ENCODE measurements at regions not wholly inside any gene's neighbourhood (a gene's known extent, or its start where the extent isn't known, plus 50 kb on each side); places are given as distances from the start of the nearest gene placed in this dataset.
"Not testable (repeated sequence)": the region's sequence is repeated elsewhere in the genome, so short reads cannot be mapped to it uniquely, and the experiment has no call there.

DNA sequence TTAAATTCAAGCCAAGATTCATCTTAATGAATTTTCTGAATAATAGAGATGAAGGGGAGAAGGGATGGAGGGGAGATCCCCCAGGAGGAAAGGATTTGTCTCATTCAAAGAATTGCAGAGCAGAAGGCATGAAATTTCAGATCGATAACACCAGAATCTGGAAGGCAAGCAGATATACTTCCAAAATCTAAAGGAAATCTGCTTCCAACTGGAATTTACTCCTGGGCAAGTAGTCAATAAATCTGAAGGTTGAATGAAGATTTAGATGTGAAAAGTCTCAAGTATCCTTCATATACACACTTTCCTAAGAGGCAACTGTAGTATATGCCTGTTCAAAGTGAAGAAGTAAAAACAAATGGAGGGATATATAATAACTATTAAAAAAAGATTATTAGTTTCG lies 1190.8 kb upstream of the CELF4 start:
- DNase-seq: no peak

DNA sequence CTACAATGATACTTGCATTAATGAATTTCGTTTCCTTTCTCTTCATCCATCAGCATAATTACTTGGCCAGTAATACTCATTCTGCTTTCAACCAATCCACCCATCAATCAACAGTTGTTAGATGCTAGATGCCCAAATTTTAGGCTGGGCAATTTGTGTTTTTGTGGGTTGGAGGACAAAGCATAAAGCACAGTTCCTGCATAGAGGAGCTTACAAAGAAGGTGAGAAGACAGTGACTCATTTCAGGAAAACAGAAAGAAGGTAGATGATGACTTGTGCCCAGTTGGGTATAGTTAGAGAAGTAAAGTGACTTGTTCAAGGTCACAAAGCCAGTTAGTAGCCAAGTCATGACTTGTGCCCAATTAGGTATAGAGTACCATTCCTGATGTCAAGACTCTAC lies 1186.8 kb upstream of the CELF4 start:
- DNase-seq: no peak

DNA sequence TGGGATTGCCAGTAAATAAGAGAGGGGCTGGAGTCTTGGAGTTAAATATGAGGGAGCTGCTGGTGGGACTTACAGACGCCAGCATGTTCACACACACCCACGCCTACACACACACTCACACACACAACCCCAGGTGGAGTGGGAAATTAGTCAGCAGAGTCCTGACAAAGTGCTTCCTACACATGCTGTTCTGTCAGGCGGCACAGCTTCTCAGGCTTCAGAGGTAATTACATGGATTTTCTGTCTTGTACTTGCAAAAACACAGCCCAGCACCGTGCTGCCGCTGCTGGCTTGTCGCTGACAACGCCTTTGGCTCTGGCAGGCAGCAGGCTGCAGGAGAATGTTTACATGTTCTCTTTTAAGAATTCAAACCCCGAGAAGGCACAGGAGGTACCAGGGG lies 1186.3 kb upstream of the CELF4 start:
- DNase-seq: no peak

DNA sequence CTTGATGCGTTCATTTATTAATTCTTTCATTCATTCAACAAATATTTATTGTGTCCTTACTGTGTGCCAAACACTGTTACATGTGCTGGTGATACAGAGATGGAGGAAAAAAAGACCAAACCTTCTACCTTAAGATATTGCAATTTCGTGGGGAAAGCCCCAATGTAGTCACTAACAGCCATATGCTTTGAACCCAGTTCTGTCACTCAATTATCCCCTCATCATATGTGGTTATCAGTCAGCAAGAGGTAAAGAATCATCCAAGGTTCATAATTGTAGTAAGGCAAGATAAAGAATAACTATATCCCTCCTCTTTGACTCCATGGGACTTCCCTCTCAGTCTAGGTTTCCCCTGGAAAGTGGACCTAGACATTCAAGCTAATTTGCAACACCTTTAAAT lies 1185.6 kb upstream of the CELF4 start:
- DNase-seq: no peak

DNA sequence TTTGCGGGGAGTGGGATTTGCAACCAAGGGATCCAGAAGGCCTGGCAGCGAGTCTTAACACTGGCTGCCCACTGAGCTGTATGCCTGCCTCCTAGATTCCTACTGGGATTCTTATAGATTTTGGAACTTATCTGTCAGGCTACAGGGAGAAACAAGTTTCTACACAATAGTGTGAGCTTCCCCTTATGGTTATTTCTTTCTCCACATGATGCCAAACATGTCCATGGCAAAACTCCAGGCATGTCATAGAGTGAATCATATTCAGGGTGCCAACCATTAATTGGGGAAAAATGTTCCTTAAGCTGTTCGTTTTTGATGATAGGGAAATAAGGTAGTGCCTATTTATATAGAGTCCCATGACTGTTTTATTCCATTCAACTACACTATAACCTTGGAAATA lies 1185.2 kb upstream of the CELF4 start:
- DNase-seq: no peak

DNA sequence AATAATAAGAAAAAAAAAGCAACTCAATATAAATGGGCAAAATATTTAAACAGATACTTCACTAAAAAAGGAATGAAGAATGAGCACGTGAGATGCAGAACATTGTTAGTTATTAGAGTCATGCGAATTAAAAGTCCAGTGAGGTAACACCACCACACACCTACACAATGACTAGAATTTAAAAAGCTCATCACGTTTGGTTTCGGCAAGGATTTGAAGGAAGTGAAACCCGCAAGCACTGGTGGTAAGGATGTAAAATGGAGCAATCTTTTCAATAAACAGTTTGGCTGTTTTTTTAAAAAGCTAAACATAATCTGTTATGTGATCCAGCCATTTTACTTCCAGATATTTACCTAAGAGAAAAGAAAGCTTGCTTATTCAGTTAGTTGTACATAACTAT lies 1181.6 kb upstream of the CELF4 start:
- DNase-seq: no peak

DNA sequence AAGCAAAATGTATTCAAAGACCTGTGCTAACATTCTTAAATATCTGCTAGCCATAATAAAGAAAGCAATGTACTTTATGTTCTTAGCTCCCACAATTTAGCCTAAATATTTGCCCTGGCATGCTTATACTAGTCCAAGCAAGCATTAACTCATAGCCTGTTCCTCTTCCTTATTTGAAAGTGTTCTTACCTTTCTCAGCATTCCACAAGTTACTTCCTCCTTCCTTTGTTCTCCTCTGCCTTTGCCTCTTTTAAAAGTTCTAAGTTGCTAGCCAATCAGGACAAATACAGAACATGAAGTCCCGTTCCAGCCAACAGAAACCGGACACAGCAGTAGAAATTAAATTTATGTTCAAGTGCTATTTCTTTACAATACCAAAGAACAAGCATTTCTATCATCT lies 1154.6 kb upstream of the CELF4 start:
- not testable (repeated sequence) for DNase-seq

DNA sequence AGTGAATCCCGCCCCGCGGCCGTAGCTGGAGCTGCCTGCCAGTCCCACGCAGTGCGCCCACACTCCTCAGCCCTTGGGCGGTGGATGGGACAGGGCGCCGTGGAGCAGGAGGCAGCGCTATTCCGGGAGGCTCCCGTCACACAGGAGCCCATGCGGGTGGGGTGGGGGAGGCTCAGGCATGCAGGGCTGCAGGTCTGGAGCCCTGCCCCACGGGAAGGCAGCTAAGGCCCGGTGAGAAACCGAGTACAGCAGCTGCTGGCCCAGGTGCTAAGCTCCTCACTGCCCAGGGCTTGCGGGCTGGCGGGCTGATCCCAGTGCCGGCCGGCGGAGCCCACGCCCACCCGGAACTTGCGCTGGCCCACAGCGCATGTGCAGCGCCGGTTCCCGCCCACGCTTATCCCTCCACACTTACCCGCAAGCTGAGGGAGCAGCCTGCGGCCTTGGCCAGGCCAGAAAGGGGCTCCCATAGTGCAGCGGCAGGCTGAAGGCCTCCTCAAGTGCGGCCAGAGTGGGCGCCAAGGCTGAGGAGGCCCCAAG lies 1152.8 kb upstream of the CELF4 start:
- no peak for DNase-seq

DNA sequence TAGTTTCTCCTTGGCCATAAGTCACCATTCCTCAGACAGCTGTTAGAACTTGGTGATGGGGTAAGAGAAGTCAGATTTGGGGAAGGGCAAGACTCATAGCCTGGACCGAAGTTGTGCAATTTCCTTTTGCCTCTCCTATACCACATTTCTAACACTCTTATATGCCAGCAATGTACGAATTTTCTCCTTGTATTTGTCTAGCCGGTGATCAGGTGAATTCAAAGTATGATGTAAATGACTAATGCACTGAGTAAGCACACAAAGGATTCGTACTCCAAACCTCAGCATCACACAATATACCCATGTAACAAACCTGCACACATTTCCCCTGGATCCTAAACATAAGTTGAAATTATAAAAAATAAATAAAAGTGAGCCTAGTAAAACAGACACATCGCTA lies 1143.5 kb upstream of the CELF4 start:
- DNase-seq: no peak

DNA sequence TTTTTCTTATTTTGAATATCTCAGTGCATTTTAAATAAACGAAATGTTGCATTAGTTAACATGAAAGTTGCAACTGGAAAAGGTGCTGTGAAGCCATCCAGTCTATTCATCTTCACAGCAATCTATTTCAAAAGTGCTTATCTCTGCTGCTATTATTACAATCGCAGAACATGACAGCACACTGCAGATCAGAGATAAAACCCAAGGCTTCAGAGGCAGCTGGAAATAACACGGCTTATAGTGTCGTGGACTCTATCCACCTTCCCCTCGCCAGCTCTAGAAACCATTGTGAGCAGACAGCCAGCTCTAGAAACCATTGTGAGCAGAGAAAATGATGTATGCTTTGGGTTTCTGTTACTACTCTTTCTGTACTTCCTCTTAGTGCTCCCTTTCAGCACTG lies 1140.8 kb upstream of the CELF4 start:
- no peak for DNase-seq

DNA sequence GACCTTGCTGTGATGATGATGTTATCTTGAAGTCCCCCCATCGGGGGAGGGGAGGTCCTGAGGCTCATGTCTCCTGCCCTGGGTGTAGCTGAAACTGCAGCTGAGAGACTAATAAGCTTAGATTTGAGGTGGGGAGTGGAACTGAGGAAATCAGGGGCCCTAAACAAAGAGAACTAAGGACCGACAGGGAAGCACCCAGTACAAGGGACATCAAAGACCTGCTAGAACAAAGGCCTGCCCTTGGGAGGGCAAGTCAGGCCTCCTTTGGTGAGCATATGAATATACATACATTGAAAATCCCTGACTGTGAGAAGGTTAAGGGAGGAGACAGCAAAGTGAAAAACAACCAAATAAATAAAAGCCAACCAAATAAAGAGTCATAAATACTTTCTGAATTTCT lies 1132.5 kb upstream of the CELF4 start:
- DNase-seq: no peak

DNA sequence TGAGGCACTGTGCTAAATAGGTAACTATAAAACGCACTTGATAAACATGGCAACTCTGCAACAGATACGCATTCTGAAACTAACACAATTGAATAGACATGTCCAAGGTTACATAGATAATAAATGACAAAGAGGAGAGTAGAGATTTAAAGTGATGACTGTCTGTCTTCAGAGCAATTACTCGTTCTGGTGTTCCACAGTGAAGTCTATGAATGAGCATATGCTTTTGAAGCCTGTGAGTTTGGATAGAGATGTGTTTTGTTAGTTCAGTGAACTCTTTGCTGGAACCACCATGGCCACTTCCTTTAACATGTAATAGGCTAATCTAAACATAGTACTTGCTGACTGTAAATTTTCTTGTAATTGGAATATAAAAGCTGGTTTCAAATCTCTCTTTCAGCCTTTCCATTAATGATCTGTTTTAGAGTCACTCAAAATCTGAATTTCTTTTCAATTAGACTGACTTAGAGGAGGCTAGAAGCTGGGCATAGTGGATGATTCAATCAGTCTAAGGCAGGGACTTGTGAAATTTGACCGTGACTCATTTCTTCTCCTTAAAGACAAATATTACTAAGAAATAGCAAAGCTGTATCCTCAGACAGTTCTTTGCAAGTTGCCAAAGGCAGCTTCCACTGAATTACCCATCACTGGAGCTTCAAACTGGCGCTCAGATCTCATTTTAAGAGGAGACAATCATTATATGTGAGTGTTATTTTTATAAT lies 1130.1 kb upstream of the CELF4 start:
- DNase-seq: no peak

DNA sequence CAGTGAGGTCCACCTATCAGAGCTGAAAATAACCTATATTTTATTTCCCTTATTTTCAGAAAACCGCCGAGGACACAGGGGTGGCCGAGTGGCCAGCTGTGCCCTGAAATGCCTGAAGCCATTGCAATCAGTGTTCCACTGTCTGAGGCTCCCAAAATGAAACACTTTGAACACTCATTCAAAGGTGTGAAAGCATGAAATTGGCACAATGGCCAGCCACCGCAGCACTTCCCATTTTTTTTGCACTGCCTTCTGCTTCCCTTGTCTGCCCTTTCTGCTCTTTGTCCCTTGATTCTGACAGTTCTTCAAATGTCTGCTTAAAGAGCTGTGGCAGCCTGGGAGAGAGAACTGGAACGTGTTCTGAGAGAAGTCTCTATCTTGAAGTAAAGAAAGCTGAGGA lies 1127.5 kb upstream of the CELF4 start:
- no peak for DNase-seq

DNA sequence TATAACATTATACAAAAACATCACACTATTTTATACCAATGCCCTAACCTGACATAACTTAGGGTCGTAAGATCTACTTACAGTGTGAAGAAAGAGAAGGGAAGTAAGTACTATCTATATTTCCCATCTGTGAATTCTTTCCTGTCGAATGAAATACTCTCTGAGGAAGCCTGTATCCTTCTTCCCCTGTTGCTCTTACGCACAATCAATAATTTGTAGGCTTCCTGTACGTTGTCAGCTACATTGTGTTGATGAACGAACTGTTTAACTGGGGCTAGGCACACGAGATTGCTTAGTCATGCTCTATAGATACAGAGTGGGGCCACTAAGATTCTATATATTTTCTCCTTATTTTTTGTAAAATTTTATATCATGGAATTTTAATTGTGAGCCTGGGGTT lies 1125.0 kb upstream of the CELF4 start:
- no peak for DNase-seq

DNA sequence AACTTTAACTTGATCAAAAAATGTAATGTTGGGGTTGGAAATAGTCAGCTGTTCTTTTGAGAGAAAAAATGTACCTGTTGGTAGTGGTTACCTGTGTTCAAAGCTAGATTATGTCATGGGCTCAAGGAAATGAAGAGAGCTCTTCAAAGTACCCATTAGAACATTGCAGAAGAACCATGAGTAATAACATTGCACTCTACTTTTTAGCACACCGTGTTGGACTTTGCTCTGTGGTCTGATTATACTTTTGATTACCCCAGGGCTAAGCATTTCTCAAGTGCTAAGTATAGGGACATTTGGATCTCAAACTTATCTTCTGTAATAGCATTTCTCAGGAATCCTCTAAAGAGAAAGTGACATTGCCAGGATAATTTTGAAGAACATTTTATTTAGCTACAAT lies 1122.8 kb upstream of the CELF4 start:
- no peak for DNase-seq

DNA sequence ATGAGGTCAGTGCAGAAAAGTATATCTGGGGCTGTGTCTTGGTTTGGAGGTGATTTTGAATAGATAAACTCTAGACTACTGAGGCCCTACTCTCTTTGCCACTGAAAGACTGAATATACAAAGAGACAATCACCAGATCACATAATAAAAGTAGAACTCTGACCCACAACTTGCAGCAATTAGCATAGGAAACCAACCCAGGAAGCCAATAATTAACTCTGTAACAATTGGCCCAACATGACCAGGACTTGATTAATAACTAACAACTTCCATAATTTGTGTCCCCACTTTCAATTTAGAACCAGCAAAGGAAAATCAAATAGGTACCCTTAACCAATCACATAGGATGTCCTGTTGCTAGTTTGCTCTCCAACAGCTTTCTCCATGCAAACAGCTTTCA lies 1104.9 kb upstream of the CELF4 start:
- DNase-seq: no peak

DNA sequence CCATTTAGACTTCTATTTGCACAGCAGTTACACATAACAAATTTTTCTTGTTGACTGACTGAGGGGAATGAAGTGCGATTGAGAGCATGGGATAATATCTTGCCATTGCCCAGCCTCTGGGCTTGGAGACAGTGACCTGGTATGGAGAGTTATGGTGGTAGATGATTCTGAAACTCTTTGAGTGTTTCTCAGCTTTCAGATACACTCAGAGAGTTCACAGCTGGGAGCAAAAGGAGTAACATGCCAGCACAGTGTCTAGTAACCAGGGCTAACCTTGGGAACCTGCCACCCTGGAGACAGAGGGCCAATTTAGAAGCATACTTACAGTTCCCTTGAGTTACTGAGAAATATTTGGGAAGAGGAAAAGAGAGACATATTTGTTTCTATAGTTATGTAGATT lies 1099.3 kb upstream of the CELF4 start:
- DNase-seq: no peak

DNA sequence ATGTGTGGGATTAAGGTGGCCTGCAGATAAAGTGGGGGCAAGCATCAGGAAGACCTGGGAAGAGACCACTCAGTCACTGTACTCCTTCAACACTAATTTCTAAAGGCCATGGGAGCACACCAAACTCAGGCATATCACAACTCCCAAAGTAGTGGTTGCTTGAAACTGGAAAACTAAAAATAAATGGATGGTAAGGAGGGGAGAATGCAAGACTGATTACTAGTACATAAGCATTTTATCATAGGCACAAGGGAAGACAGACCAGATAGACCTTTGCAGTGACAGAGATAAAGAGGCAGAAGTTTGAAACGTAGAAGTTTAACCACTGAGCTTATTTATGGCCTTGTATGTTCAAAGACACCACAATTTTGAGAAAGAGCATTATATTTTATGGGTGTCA lies 1098.1 kb upstream of the CELF4 start:
- DNase-seq: no peak

DNA sequence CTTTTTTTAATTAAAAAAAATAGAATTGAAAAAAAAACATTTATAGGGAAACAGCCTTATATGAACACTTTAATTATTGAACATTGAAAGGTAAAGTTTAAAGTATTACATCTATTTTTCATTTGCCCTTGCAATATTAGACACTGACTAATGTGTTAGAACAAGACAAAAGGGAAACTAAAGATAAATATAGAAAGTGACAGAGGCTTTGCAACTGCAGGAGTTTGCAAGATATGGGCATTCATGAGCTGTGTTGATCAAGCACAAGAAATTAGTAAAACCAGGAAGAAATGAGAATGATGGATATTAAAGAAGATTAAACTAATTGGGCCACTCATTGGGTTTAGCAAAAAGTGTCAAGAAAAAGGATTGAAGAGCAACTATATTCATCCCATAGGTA lies 1097.7 kb upstream of the CELF4 start:
- DNase-seq: no peak

DNA sequence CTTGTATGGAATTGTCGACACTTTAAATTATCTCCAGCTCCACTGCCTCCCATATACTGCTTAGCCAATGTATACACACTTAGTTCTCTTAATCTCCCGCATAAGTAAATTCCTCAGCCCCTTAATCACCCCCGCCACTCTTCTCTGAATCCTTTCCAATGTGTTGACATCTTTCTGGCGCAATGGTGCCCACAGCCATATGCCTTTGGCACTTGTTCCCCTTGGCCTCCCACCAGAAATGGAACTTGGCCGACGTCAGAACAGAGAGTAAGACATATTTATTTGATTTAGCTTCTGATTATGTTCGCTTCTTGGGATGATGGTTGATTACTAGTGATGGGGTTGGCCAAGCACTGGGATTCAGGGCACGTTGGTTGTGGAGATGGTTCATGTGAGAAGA lies 1089.3 kb upstream of the CELF4 start:
- DNase-seq: no peak

DNA sequence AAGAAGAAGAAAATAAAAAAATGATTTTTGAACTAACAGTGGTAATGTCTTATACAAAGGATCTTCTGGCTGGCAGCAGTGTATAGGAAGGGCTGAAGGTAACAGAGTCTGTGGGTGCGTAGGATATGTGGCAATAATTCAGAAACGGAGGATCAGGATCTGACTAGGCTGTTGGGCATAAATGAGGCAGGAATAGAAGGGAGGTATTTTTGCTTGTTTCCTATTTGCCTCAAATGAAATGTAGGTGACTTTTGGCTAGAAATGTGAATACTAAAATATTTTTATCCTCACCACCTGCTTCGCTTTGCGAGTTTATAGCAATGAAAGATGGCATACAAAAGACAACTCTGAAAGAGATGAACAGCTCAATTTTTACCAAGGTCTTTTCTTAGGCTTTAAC lies 1086.1 kb upstream of the CELF4 start:
- DNase-seq: no peak

DNA sequence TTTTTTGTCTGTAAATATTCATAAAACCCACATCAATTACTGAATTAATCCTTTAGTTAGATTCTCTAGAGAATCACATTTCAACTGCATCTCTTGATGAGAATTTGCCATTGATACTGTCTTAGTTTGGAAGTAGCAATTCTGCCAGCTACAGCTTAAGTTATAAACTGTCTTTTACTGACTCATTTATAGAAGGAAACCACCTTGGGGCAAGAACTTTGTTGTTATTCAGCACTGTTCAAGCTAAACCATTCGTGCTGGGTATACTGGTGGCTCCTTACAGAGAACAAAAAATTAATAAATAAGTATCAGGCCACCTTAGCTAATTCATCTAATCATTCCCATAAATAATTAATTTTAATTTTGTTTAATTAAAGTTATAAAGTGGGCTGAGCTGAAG lies 1082.6 kb upstream of the CELF4 start:
- DNase-seq: no peak

DNA sequence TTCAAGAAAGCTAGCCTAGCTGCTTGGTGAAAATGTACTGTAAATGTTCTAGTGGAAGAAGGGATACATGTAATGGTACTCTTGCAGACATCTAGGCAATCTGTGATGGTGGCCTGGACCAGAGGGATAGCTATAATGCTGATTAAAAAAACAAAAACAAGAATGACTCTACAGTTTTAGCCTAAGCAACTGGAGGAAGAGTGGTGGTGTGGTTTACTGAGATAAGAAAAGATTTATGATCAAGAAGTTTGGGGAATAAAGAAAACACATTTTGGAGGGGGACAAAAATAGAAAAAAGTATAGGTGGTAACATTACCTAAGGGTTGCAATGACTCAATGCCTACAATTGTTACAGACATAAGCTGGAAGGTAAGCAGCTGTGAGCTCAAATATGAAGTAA lies 1080.7 kb upstream of the CELF4 start:
- no peak for DNase-seq

DNA sequence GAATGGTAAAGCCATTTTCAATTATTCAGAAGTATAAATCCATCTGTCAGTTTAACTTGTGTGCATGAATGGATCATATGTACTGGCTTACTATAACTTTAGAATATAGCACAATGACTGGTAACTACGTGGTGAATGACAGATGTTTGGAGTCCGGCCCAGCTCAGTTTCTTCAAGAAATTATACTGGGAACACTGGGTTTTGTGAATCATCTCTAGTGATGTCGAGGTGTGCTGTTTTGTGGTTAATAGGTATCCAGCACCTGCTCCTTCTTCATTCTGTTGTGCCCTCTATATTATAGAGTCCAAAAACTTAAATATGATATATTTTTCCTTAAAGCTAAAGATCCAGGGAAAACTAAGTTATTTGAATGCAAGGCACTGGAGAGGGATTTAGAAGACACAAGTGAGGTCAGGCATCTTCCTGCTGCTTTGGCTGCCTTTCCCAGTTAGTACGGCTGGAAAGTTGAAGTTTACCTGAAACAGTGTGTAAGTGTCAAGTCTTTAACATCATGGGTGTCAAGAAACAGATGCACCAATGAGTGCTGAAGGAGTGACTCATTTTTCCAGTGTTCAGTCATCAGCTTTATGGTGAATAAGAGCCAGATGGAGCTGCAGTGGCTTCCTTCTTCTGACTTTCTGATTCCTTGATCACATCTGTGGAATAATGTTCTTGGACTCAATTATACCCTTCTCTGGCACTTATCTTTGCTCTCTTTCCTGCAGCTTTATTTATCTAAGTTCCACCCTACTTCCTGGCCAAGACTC lies 1079.5 kb upstream of the CELF4 start:
- no peak for DNase-seq

DNA sequence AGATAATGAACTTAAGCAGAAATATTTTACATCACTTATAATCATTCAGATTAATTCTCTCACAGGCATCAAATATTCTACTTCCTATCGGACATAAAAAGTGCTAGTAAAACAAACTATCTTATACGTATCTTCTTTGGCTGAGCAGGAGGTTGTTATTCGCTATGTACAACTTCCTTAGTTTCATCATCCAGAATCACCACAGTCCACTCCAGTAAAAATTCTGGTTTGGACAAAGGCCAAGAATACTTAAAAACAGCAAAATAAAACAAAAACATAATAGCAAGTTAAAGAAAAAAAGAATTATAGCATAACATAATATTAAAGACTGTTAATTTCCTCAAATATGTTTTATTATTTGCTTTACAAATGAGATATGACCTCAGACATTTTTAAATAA lies 1077.1 kb upstream of the CELF4 start:
- DNase-seq: no peak

All from CD4-positive, alpha-beta T cell treated with Interleukin-4 for 4 hours (primary cell).